IPS-NIHi7 (cell line): ENCODE measurements at regions not wholly inside any gene's neighbourhood (a gene's known extent, or its start where the extent isn't known, plus 50 kb on each side); places are given as distances from the start of the nearest gene placed in this dataset.

Experiments used
- DNase-seq: peaks from one replicate; pipeline ENCODE4 v3.0.0; 2012; ENCODE audit warnings: mixed read lengths; ENCODE audit errors: extremely low spot score

DNA sequence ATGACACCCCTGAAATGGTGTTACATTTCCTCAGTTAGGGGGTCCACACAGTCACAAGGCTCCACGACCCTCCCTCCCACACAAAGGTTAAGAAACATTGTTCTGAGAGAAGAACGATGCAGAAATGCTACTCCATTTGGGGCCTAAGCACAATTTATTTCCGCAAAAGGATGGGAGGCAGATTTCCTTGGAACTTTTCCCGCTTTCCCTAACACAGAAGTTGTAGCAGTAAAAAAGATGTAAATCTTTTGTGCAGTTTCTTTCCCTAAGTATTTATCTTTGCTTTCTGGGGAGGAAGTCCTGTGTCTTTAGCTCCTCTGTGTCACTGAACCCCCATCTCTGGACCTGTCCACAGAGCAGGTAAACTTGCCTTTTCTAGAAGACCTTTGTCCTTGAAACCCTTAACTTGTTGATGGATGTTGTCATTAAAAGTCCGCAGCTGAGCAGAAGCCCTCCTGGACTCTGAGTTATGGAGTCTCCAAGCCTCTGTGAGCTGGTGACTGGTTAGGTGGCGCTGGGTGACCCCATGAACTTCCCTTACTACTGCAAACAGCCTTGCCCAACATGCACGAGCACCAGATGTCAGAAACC lies 67.2 kb upstream of the SHISA3 start:
- no peak for DNase-seq

DNA sequence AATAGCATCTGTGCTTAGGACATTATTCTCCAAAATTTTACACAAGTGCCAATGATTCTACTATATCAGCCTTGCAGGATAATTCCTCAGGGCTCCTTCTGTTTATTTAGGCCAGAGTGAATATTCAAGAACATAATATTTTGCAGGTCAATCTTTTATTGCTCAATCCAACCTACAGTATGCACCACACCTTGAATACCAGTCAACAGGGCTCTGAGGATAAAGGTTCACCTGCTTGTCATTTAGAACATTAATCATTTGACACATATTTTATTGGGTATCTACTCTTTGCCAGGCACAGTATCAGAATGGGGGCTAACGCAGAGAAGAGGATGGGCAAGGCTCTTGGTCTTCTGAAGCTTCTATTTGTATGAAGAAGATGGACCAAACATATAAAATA lies 66.2 kb upstream of the SHISA3 start:
- DNase-seq = no peak

DNA sequence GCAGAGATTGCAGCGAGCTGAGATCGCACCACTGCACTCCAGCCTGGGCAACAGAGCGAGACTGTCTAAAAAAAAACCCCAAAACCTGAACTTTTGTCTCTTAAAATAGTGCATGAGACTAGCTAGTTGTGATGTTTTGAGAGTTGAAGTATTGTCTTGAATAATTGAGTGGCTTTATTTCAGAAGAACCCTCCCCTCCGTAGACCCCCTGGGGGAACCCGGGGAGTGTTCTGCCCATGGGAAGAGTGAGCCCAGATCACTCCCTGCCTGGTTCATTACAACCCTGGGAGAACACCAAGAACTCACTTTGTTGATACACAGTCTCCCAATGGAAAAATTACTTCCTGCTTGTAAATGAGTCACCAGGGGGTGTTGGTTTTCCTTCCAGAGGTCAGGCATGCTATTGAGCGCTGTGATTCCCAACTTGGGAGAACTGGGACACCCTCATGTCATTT lies 65.3 kb upstream of the SHISA3 start:
- no peak for DNase-seq

DNA sequence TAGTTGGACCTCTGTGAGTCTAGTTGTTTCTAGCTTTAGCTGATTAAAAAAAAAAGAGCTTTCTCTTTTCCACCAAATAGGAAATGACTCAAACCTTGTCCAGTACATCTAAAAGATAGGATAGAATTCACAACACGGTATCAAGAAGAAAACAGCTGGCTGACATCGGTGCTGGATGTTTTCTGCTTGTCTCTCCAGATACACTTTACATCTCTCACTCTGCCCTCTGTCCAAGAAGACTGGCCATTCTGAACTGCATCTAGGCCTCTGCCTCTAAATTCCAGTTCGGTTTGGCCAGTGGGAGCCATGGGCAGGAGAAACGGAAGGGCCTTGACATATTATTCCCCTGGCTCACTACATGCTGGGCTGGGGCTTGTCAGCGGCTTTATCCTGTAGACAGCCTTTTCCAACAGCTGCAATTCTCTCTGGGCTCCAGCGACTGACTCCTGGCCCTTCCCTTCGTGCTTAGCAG lies 57.3 kb upstream of the SHISA3 start:
- DNase-seq = peak; percentile 43

DNA sequence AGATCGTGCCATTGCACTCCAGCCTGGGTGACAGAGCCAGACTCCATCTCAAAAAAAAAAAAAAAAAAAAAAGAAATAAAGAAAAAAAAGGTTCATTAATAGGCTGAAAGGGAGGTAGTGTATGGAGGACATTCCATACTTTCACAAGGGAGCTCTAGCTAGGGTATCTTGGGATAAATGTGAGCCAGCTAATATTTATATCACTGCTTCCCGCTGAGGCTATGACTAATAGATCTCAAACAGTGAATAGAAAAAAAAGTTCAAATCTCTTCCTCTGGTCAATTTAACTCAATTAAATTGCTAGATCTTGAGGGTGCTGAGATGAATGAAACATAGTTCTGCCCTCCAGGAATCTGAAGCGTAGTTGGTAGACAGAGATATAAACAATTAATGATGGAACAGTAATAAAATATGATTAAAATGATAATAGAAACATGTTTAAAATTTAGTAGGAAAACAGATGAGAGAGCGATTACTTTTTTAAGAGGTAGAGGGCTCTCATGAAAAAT lies 55.7 kb upstream of the SHISA3 start:
- DNase-seq = no peak

DNA sequence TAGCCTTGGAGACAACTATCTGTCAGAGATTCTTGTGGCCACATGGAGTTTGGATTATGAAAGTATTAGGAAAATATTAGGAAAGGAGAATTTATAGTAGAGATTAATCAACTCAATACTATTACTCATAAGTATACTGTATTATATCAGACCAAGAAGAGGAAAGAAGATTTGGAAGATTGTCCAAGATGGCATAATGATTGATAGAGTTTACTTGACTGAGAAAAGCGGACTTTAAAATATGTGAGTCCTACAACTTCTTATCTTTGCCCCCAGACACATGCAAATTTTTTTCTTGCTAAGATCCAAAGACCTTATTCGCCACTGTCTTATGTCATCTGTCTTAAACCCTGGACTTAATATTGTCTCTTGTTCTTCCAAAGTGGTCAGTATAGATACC lies 54.8 kb upstream of the SHISA3 start:
- no peak for DNase-seq

DNA sequence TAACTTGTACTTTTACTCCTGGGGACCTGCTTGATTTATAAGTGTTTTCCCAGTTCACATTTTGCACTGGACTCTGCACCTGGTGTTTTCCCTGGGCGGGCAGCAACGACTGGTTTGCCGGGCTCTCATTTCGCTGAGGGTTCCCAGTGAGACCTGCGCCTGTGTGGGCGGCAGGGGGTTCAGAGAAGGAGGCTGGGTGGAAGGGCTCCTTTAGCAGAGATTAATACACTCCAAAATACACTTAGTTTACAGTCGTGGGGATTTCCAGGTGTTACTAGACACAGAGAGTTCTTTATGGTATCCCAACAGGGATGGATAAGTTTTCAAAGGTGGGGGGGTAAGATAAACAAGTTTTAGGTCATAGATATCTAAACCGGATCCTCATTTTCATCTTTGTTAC lies 53.0 kb upstream of the SHISA3 start:
- DNase-seq = no peak

DNA sequence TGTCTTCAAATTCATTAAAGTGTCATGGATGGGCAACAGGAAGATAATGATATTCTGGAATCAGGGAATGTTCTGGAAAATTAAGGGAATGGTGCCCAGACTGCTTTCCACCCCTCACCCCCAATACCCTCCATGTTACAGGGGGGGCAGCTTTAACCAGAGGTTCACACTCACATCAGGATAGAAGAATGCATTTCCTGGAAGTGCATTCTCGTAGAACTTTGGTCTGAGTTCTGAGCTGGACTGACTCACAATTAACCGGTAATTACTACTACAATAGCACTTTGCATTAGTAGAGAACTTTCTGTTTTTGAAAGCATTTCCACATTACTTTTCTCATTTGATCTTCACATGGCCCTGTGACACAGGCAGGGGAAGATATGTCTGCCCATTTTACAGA lies 52.5 kb upstream of the SHISA3 start:
- DNase-seq = no peak

DNA sequence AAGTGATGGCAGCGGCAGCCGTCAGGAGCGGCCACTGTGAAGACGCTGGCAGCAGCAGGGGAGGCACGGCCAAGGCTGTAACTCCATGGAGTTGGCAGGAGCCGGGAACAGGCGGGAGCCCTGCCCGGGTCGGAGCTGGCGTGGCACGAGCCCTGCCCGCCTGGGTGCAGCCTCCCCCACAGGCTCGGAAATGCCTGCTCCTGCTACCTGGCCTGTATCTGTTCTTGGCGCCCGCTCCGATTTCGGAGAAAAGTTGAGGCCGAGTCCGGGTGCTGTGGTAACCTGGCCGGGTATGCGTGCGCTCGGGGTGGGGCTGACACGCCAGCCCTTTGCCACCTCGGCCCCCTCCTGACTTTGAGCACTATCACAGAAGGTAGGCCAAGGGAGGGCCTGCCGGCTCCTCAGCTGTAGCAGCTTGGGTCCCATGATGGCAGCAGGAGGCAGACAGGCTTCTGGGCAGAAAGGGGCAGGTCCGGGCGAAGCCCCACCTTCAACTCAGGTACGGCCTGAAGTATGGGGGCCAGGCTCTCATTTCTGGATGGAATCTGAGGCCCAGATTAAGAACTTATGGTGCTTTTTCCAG lies 51.2 kb upstream of the SHISA3 start:
- DNase-seq = no peak

DNA sequence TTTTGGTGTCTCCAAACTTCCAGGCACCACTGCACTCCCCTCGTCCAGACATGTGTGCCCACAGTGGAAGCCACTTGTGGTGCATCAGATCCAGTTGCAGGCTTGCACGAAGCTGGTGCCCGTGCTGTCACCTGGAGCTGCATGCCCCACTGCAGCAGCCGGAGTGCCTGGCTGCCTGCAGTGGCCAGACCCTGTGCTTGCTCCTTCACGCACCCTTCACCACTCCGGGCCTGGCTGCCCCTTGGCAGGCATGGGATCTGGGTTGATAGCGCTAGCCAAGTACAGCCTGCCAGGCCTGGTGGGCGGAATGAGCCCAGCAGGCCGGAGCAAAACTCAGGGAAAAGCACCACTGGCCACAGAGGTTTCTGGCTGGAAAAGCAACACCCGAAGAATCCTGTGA lies 50.2 kb upstream of the SHISA3 start:
- DNase-seq = no peak
